GM23338 (cell line): ENCODE measurements at regions not wholly inside any gene's neighbourhood (a gene's known extent, or its start where the extent isn't known, plus 50 kb on each side); places are given as distances from the start of the nearest gene placed in this dataset.

Experiments
- ATAC-seq: fragments of 200-7000 bp; cut with Tn5 transposase; 3 replicates; pipeline ENCODE4 v1.9.1; 2020
- DNase-seq: peaks from one replicate; pipeline ENCODE4 v3.0.0-alpha.2; 2015; ENCODE audit warnings: low spot score
- H2AFZ ChIP-seq: fragments of 200-600 bp; sonication (generic); 2 replicates; pipeline ENCODE4 v1.8.0; 2016; ENCODE audit warnings: antibody characterized with exemption, mild to moderate bottlenecking, moderate library complexity
- H3F3A ChIP-seq: fragments of 200-600 bp; sonication (generic); replicated peaks from 2 replicates; pipeline ENCODE4 v1.8.0; 2017; ENCODE audit warnings: antibody characterized with exemption, mixed run types, low read depth
- H3K27ac ChIP-seq: fragments of 200-600 bp; sonication (generic); 2 replicates; pipeline ENCODE4 v1.6.1; 2016; ENCODE audit warnings: low read depth
- H3K27me3 ChIP-seq: fragments of 200-600 bp; sonication (generic); 2 replicates; pipeline ENCODE4 v1.8.0; 2016; ENCODE audit warnings: mild to moderate bottlenecking, mixed run types, moderate library complexity; ENCODE audit not compliant: insufficient read depth
- H3K36me3 ChIP-seq: fragments of 200-600 bp; sonication (generic); 2 replicates; pipeline ENCODE4 v1.8.0; 2016; ENCODE audit warnings: mild to moderate bottlenecking; ENCODE audit not compliant: insufficient read depth
- H3K4me1 ChIP-seq: fragments of 200-600 bp; sonication (generic); 2 replicates; pipeline ENCODE4 v1.8.0; 2016; ENCODE audit warnings: mild to moderate bottlenecking, moderate library complexity; ENCODE audit not compliant: insufficient read depth
- H3K4me2 ChIP-seq: fragments of 200-600 bp; sonication (generic); 2 replicates; pipeline ENCODE4 v1.7.1; 2017; ENCODE audit warnings: mixed run types
- H3K4me3 ChIP-seq: fragments of 200-600 bp; sonication (generic); 2 replicates; pipeline ENCODE4 v1.6.1; 2016; ENCODE audit warnings: mixed run types
- H3K79me2 ChIP-seq: fragments of 200-600 bp; sonication (generic); replicated peaks from 2 replicates; pipeline ENCODE4 v1.8.0; 2017; ENCODE audit warnings: mild to moderate bottlenecking; ENCODE audit not compliant: insufficient read depth
- H3K9me2 ChIP-seq: fragments of 200-600 bp; sonication (generic); 2 replicates; pipeline ENCODE4 v1.8.0; 2017; ENCODE audit not compliant: insufficient read depth
- H4K20me1 ChIP-seq: fragments of 200-600 bp; sonication (generic); replicated peaks from 2 replicates; pipeline ENCODE4 v1.8.0; 2017; ENCODE audit warnings: mild to moderate bottlenecking; ENCODE audit not compliant: insufficient read depth
- H3K27ac Mint-ChIP-seq: 2 replicates; pipeline ENCODE4 v1.8.0; 2020; ENCODE audit warnings: inconsistent platforms, mild to moderate bottlenecking, moderate library complexity, mixed read lengths
- H3K27me3 Mint-ChIP-seq: 3 replicates; pipeline ENCODE4 v1.8.0; 2022; ENCODE audit warnings: low read depth, mild to moderate bottlenecking, moderate library complexity, mixed read lengths, inconsistent platforms; ENCODE audit not compliant: insufficient read depth, poor library complexity
- H3K36me3 Mint-ChIP-seq: 3 replicates; pipeline ENCODE4 v1.8.0; 2021; ENCODE audit warnings: low read depth, mild to moderate bottlenecking, inconsistent platforms, moderate library complexity, mixed read lengths
- H3K4me1 Mint-ChIP-seq: 3 replicates; pipeline ENCODE4 v1.8.0; 2020; ENCODE audit warnings: mild to moderate bottlenecking, inconsistent platforms, mixed read lengths
- H3K4me3 Mint-ChIP-seq: 3 replicates; pipeline ENCODE4 v1.8.0; 2021; ENCODE audit warnings: moderate library complexity, mild to moderate bottlenecking, inconsistent platforms, mixed read lengths
- H3K9me3 Mint-ChIP-seq: 3 replicates; pipeline ENCODE4 v1.8.0; 2020; ENCODE audit warnings: moderate library complexity, mild to moderate bottlenecking, inconsistent platforms, mixed read lengths
- CTCF ChIP-seq, 2 experiments: fragments of 200-600 bp in 1 of 2; sonication (generic) in 1 of 2; conservative IDR thresholded peaks; 2 replicates each; pipeline versions ENCODE4 v1.5.1 to v1.6.1; 2016 to 2017; ENCODE audit warnings: antibody characterized with exemption in 2 of 2, low read depth in 2 of 2, mild to moderate bottlenecking in 2 of 2, moderate library complexity in 1 of 2
- ETS1 ChIP-seq: IDR thresholded peaks from 2 replicates; pipeline ENCODE4 v1.6.1; 2016; ENCODE audit warnings: antibody characterized with exemption
- JUNB ChIP-seq: IDR thresholded peaks from one replicate; pipeline ENCODE4 v1.6.1; 2016; ENCODE audit warnings: antibody characterized with exemption; ENCODE audit not compliant: unreplicated experiment
- ZNF331 ChIP-seq: fragments of 250-450 bp; sonication (Bioruptor Pico); IDR thresholded peaks from 2 replicates; pipeline ENCODE4 v1.5.0; 2020; ENCODE audit warnings: low read depth, mild to moderate bottlenecking, moderate library complexity
- TF ChIP-seq, protein P1 (sequence below): IDR thresholded peaks from one replicate; pipeline ENCODE4 v1.6.1; 2018; ENCODE audit warnings: antibody characterized with exemption; ENCODE audit not compliant: unreplicated experiment
- TF ChIP-seq, protein P2 (sequence below): fragments of 250-450 bp; sonication (Bioruptor Pico); IDR thresholded peaks from 2 replicates; pipeline ENCODE4 v1.5.0; 2020; ENCODE audit warnings: mild to moderate bottlenecking, moderate library complexity

DNA sequence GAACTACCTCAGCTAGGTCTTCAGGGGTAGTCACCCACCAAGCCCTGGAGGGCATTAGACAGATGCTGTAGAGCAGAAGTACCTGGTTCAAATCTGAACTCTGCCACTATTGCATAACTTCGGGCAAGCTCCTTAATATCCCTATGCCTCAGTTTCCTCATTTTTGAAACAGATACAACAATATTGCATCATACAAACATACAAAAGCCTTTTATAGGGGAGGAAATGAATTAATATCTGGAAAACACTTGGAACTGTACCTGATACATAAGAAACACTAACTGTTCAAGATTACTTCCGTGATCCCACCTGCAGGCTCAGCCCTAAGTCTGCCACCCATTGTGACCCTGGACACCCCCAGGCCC lies 166.1 kb downstream of the EFNB1 start:
- Histone ChIP-seq H3K4me2 (no peak overlapping the region), H3K27ac (no peak overlapping the region), H3K79me2 (no peaks in the 10 kb centered on the region), H3F3A (no peaks in the 10 kb centered on the region), H3K27me3 (no peaks in the 10 kb centered on the region), H3K36me3 (no peaks in the 10 kb centered on the region), H4K20me1 (no peaks in the 10 kb centered on the region), H3K4me3 (no peak overlapping the region), H2AFZ (no peak overlapping the region), H3K9me2 (no peaks in the 10 kb centered on the region), H3K4me1 (no peaks in the 10 kb centered on the region)
- TF ChIP-seq, protein P1, sequence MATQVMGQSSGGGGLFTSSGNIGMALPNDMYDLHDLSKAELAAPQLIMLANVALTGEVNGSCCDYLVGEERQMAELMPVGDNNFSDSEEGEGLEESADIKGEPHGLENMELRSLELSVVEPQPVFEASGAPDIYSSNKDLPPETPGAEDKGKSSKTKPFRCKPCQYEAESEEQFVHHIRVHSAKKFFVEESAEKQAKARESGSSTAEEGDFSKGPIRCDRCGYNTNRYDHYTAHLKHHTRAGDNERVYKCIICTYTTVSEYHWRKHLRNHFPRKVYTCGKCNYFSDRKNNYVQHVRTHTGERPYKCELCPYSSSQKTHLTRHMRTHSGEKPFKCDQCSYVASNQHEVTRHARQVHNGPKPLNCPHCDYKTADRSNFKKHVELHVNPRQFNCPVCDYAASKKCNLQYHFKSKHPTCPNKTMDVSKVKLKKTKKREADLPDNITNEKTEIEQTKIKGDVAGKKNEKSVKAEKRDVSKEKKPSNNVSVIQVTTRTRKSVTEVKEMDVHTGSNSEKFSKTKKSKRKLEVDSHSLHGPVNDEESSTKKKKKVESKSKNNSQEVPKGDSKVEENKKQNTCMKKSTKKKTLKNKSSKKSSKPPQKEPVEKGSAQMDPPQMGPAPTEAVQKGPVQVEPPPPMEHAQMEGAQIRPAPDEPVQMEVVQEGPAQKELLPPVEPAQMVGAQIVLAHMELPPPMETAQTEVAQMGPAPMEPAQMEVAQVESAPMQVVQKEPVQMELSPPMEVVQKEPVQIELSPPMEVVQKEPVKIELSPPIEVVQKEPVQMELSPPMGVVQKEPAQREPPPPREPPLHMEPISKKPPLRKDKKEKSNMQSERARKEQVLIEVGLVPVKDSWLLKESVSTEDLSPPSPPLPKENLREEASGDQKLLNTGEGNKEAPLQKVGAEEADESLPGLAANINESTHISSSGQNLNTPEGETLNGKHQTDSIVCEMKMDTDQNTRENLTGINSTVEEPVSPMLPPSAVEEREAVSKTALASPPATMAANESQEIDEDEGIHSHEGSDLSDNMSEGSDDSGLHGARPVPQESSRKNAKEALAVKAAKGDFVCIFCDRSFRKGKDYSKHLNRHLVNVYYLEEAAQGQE, result no peak
- TF ChIP-seq ZNF331 (CRISPR knock-in tag), result no peak
- TF ChIP-seq JUNB, result no peak
- no peak for TF ChIP-seq CTCF (conservative IDR thresholded peaks at IDR 0.05; ENCODE audit: low read depth in 2 of 2)
- no peak for TF ChIP-seq ETS1
- H3K4me3 Mint-ChIP-seq, result no peak overlapping the region
- ATAC-seq, result no peak
- peaks cover 6% of the 10 kb centered on the region for H3K4me1 Mint-ChIP-seq
- peaks cover 4% of the 10 kb centered on the region for H3K27me3 Mint-ChIP-seq
- no peak for DNase-seq
- no peak overlapping the region for H3K27ac Mint-ChIP-seq
- no peaks in the 10 kb centered on the region for H3K36me3 Mint-ChIP-seq
- H3K9me3 Mint-ChIP-seq, result no peaks in the 10 kb centered on the region; the same call in 2 of the 3 replicates

DNA sequence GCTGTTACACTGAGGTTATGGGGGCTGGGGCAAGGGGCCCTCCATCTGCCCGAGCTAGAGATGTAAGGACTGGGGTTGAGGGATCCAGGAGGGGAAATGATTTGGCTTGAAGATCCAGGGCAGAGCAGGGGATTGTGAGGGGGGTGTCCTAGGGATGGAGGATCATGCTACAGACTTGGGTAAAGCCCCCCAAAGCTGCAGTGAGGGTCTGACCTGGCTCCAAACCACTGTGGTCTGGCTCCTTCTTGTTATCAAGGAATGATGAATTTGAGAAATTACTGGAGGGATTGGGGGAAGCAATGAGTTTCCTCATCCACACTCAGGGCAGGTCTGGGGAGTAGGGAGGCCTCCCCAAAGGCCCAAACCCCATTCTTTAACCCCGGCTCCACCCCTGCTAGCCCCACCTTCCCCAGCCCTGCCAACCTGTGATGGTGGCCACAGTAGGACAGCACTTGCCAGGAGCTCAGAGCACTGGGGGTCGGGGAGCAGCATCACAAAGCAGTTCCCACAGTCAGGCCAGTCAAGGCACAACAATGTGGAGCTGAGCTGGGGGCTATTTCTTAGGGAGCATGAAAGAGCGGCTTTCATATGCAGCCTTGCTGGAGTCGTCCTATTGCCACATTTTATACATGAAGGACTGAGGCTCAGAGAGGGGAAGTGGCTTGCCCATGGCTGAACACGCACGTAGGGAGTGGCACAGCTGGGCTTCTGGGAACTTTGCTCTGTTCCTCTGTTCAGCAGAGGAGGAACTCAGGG lies 165.5 kb downstream of the EFNB1 start:
- no peaks in the 10 kb centered on the region for H4K20me1 ChIP-seq
- Mint-ChIP-seq H3K27ac (no peak overlapping the region), H3K4me1 (peaks cover 6% of the 10 kb centered on the region), H3K27me3 (peaks cover 4% of the 10 kb centered on the region), H3K4me3 (no peak overlapping the region), H3K9me3 (no peaks in the 10 kb centered on the region; the same call in 2 of the 3 replicates), H3K36me3 (no peaks in the 10 kb centered on the region)
- no peak overlapping the region for H3K27ac ChIP-seq
- ATAC-seq (no peak), DNase-seq (no peak)
- H3F3A ChIP-seq, result no peaks in the 10 kb centered on the region
- no peaks in the 10 kb centered on the region for H3K36me3 ChIP-seq
- H2AFZ ChIP-seq, result no peak overlapping the region
- H3K9me2 ChIP-seq, result no peaks in the 10 kb centered on the region
- H3K4me1 ChIP-seq, result no peaks in the 10 kb centered on the region
- no peaks in the 10 kb centered on the region for H3K79me2 ChIP-seq
- H3K4me3 ChIP-seq, result no peak overlapping the region
- no peaks in the 10 kb centered on the region for H3K27me3 ChIP-seq
- no peak overlapping the region for H3K4me2 ChIP-seq
- TF ChIP-seq ETS1, result no peak
- TF ChIP-seq, protein P2, sequence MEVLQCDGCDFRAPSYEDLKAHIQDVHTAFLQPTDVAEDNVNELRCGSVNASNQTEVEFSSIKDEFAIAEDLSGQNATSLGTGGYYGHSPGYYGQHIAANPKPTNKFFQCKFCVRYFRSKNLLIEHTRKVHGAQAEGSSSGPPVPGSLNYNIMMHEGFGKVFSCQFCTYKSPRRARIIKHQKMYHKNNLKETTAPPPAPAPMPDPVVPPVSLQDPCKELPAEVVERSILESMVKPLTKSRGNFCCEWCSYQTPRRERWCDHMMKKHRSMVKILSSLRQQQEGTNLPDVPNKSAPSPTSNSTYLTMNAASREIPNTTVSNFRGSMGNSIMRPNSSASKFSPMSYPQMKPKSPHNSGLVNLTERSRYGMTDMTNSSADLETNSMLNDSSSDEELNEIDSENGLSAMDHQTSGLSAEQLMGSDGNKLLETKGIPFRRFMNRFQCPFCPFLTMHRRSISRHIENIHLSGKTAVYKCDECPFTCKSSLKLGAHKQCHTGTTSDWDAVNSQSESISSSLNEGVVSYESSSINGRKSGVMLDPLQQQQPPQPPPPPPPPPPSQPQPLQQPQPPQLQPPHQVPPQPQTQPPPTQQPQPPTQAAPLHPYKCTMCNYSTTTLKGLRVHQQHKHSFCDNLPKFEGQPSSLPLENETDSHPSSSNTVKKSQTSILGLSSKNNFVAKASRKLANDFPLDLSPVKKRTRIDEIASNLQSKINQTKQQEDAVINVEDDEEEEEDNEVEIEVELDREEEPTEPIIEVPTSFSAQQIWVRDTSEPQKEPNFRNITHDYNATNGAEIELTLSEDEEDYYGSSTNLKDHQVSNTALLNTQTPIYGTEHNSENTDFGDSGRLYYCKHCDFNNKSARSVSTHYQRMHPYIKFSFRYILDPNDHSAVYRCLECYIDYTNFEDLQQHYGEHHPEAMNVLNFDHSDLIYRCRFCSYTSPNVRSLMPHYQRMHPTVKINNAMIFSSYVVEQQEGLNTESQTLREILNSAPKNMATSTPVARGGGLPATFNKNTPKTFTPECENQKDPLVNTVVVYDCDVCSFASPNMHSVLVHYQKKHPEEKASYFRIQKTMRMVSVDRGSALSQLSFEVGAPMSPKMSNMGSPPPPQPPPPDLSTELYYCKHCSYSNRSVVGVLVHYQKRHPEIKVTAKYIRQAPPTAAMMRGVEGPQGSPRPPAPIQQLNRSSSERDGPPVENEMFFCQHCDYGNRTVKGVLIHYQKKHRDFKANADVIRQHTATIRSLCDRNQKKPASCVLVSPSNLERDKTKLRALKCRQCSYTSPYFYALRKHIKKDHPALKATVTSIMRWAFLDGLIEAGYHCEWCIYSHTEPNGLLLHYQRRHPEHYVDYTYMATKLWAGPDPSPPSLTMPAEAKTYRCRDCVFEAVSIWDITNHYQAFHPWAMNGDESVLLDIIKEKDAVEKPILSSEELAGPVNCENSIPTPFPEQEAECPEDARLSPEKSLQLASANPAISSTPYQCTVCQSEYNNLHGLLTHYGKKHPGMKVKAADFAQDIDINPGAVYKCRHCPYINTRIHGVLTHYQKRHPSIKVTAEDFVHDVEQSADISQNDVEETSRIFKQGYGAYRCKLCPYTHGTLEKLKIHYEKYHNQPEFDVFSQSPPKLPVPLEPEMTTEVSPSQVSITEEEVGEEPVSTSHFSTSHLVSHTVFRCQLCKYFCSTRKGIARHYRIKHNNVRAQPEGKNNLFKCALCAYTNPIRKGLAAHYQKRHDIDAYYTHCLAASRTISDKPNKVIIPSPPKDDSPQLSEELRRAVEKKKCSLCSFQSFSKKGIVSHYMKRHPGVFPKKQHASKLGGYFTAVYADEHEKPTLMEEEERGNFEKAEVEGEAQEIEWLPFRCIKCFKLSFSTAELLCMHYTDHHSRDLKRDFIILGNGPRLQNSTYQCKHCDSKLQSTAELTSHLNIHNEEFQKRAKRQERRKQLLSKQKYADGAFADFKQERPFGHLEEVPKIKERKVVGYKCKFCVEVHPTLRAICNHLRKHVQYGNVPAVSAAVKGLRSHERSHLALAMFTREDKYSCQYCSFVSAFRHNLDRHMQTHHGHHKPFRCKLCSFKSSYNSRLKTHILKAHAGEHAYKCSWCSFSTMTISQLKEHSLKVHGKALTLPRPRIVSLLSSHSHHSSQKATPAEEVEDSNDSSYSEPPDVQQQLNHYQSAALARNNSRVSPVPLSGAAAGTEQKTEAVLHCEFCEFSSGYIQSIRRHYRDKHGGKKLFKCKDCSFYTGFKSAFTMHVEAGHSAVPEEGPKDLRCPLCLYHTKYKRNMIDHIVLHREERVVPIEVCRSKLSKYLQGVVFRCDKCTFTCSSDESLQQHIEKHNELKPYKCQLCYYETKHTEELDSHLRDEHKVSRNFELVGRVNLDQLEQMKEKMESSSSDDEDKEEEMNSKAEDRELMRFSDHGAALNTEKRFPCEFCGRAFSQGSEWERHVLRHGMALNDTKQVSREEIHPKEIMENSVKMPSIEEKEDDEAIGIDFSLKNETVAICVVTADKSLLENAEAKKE (CRISPR knock-in tag), result no peak
